Breast epithelium (tissue), 4 donors: ENCODE measurements at regions not wholly inside any gene's neighbourhood (a gene's known extent, or its start where the extent isn't known, plus 50 kb on each side); places are given as distances from the start of the nearest gene placed in this dataset.

ENCODE experiments used
- DNase-seq, 2 donors: peaks; one replicate each; pipeline ENCODE4 v3.0.0-alpha.2; 2019; ENCODE audit warnings: low spot score in 2 of 2
- H3K27ac ChIP-seq, 2 donors: fragments of 200-600 bp; sonication (generic) in 1 of 2; one replicate each; pipeline ENCODE4 v1.5.1; 2016 to 2019; ENCODE audit warnings: mild to moderate bottlenecking in 1 of 2
- H3K27me3 ChIP-seq, 2 donors: fragments of 200-600 bp; sonication (generic) in 1 of 2; one replicate each; pipeline versions ENCODE4 v1.5.1 to v1.6.0; 2017 to 2019; ENCODE audit warnings: control low read depth in 1 of 2, mild to moderate bottlenecking in 1 of 2
- H3K36me3 ChIP-seq: fragments of 200-600 bp; one replicate; pipeline ENCODE4 v1.5.1; 2019
- H3K4me1 ChIP-seq, 2 donors: fragments of 200-600 bp; sonication (generic); one replicate each; pipeline ENCODE4 v1.5.1; 2016 to 2019; ENCODE audit warnings: control low read depth in 1 of 2
- H3K4me3 ChIP-seq, 3 donors: fragments of 200-600 bp; sonication (generic); 1 replicate in 2 of 3; 2 replicates in 1 of 3; pipeline ENCODE4 v1.5.1; 2016 to 2019; ENCODE audit warnings: mild to moderate bottlenecking in 3 of 3, moderate library complexity in 2 of 3
- H3K9me3 ChIP-seq, 2 donors: fragments of 200-600 bp; sonication (generic) in 1 of 2; one replicate each; pipeline ENCODE4 v1.5.1; 2016 to 2019; ENCODE audit warnings: control low read depth in 1 of 2
- POLR2A ChIP-seq: fragments of 450-650 bp; IDR thresholded peaks from one replicate; pipeline ENCODE4 v1.6.1; 2016; ENCODE audit warnings: antibody characterized with exemption, mild to moderate bottlenecking, moderate library complexity
- POLR2AphosphoS5 ChIP-seq, 3 donors: sonication (generic); formaldehyde crosslinking; IDR thresholded peaks; one replicate each; pipeline ENCODE4 v1.6.1; 2017; ENCODE audit warnings: antibody characterized with exemption in 3 of 3
- intact Hi-C: fragments of 100-400 bp; cut with DNase I; formaldehyde crosslinking; loops from one replicate; pipeline ENCODE4 v1.15.1; 2023; ENCODE audit warnings: low total_unique reads
- TF ChIP-seq, protein P1 (sequence below), 3 donors: fragments of 450-650 bp; IDR thresholded peaks; one replicate each; pipeline ENCODE4 v1.5.1; 2016 to 2017; ENCODE audit warnings: antibody characterized with exemption in 3 of 3, mild to moderate bottlenecking in 3 of 3, moderate library complexity in 3 of 3

- H3K27me3 ChIP-seq: peaks cover 0 to 14% of the 10 kb centered on the region in 2 donors
- no peak for TF ChIP-seq POLR2AphosphoS5 (IDR thresholded peaks at IDR 0.05)
- TF ChIP-seq, protein P1, sequence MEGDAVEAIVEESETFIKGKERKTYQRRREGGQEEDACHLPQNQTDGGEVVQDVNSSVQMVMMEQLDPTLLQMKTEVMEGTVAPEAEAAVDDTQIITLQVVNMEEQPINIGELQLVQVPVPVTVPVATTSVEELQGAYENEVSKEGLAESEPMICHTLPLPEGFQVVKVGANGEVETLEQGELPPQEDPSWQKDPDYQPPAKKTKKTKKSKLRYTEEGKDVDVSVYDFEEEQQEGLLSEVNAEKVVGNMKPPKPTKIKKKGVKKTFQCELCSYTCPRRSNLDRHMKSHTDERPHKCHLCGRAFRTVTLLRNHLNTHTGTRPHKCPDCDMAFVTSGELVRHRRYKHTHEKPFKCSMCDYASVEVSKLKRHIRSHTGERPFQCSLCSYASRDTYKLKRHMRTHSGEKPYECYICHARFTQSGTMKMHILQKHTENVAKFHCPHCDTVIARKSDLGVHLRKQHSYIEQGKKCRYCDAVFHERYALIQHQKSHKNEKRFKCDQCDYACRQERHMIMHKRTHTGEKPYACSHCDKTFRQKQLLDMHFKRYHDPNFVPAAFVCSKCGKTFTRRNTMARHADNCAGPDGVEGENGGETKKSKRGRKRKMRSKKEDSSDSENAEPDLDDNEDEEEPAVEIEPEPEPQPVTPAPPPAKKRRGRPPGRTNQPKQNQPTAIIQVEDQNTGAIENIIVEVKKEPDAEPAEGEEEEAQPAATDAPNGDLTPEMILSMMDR (IDR thresholded peaks at IDR 0.05): no peak
- TF ChIP-seq POLR2A: no peak
- no peak for DNase-seq
- no peak overlapping the region for H3K4me3 ChIP-seq
- H3K27ac ChIP-seq: no peak overlapping the region
- intact Hi-C loops: no loop called here
- H3K4me1 ChIP-seq: no peaks in the 10 kb centered on the region
- no peaks in the 10 kb centered on the region for H3K36me3 ChIP-seq
- no peaks in the 10 kb centered on the region for H3K9me3 ChIP-seq
These were observed 340.0 kb upstream of the MAOA start for GRCh38 chrX:43316146-43316545.

DNA sequence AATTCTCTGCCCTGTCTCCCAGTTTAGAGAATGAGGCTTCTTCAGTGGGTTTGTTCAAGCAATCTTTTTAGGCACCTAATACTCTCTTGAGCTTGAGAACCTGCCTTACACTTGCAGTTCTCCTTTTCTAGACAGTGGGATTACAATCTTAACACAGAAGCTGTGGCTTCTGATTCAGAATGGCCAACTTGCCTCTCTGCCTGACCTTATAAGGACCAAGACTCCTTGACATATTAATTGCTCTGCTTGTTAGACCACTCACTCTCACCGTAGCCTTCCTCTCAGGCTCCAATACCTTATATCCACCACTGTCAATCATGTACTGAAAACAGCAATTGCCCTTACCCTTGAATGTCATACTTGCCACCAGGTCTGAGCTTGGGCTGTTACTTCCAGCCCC, 338.7 kb upstream of the MAOA start:
- DNase-seq: no peak
- H3K4me3 ChIP-seq: no peak overlapping the region
- intact Hi-C loops: no loop called here
- no peaks in the 10 kb centered on the region for H3K36me3 ChIP-seq
- H3K27ac ChIP-seq: no peak overlapping the region
- H3K4me1 ChIP-seq: no peaks in the 10 kb centered on the region
- TF ChIP-seq POLR2AphosphoS5 (IDR thresholded peaks at IDR 0.05) (no peak), POLR2A (no peak)
- TF ChIP-seq, protein P1 (IDR thresholded peaks at IDR 0.05): no peak
- peaks cover 0 to 2% of the 10 kb centered on the region in 2 donors for H3K9me3 ChIP-seq
- H3K27me3 ChIP-seq: peaks cover 0 to 9% of the 10 kb centered on the region in 2 donors

- intact Hi-C loops: no loop called here
- Histone ChIP-seq H3K27me3 (peaks cover 0 to 20% of the 10 kb centered on the region in 2 donors), H3K36me3 (no peaks in the 10 kb centered on the region), H3K27ac (no peak overlapping the region), H3K4me3 (no peak overlapping the region), H3K4me1 (no peaks in the 10 kb centered on the region), H3K9me3 (peaks cover 8 to 56% of the 10 kb centered on the region in 2 donors)
- no peak for DNase-seq
- TF ChIP-seq, protein P1 (IDR thresholded peaks at IDR 0.05): no peak
- no peak for TF ChIP-seq POLR2AphosphoS5 (IDR thresholded peaks at IDR 0.05)
- no peak for TF ChIP-seq POLR2A
These were observed 327.6 kb upstream of the MAOA start for GRCh38 chrX:43328358-43328946.

DNA sequence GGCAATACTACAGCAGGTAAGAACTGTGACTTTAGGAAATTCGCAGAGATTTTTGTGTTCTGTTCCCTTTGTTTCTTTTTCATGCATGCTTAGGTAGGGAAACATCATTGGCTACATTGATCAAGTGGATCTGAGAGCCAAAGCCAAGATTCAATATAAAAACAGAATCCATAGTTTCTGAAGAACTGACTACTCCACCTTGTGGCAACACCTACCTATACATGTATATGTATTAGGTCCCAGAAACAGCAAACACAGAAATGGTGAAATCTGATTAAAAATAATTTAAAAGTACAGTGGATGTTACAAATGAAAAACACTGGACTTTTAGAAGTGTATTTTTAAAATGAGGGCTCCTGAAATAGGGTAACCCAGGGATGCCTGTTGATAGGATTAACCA, 322.6 kb upstream of the MAOA start:
- no peak overlapping the region for H3K27ac ChIP-seq
- H3K27me3 ChIP-seq: peaks cover 0 to 3% of the 10 kb centered on the region in 2 donors
- TF ChIP-seq POLR2A: no peak
- no peak for TF ChIP-seq POLR2AphosphoS5 (IDR thresholded peaks at IDR 0.05)
- TF ChIP-seq, protein P1 (IDR thresholded peaks at IDR 0.05): no peak
- no peak overlapping the region for H3K4me3 ChIP-seq
- H3K36me3 ChIP-seq: no peaks in the 10 kb centered on the region
- peaks cover 9 to 44% of the 10 kb centered on the region in 2 donors for H3K9me3 ChIP-seq
- no peaks in the 10 kb centered on the region for H3K4me1 ChIP-seq
- DNase-seq: no peak
- intact Hi-C loops: no loop called here

GRCh38 chrX:43345166-43345565, 310.9 kb upstream of the MAOA start:
- no peaks in the 10 kb centered on the region for H3K36me3 ChIP-seq
- H3K4me3 ChIP-seq: no peak overlapping the region
- DNase-seq: no peak
- H3K4me1 ChIP-seq: no peaks in the 10 kb centered on the region
- H3K27ac ChIP-seq: no peak overlapping the region
- TF ChIP-seq POLR2AphosphoS5 (IDR thresholded peaks at IDR 0.05) (no peak), POLR2A (no peak)
- TF ChIP-seq, protein P1 (IDR thresholded peaks at IDR 0.05): no peak
- no peaks in the 10 kb centered on the region for H3K9me3 ChIP-seq
- intact Hi-C loops: no loop called here
- peaks cover 0 to 18% of the 10 kb centered on the region in 2 donors for H3K27me3 ChIP-seq
